HG03060 (cell line): ENCODE measurements at regions not wholly inside any gene's neighbourhood (a gene's known extent, or its start where the extent isn't known, plus 50 kb on each side); places are given as distances from the start of the nearest gene placed in this dataset.

Experiments
- ATAC-seq: cut with Tn5 transposase; IDR thresholded peaks from one replicate; pipeline ENCODE4 v1.9.1; 2021; ENCODE audit warnings: low read depth, moderate number of reproducible peaks; ENCODE audit not compliant: unreplicated experiment

GRCh38 chr2:128562471-128563347 lies 244.0 kb upstream of the HS6ST1 start:
- no peak for ATAC-seq

- ATAC-seq = no peak
Measured at GRCh38 chr2:128563348-128563687, 244.7 kb upstream of the HS6ST1 start.

DNA sequence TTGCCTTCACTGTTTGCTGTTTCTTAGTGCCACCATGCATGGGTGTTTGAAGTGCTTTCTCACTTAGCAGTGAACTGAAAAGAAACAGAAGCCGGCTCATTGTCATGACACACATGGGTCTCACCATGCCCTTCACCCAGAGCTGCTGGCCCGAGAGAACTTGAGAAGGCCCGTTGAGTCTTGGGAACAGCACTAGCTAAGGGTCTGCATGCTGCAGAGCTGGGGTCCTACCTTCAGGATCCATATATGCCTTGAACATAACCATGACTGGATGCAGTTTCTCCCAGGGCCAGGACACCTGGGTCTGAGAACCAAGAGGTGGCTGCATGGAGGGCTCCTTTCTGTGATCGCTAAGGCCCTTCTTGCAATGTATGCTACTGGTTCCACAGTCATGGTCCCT lies 245.5 kb upstream of the HS6ST1 start:
- ATAC-seq = no peak

DNA sequence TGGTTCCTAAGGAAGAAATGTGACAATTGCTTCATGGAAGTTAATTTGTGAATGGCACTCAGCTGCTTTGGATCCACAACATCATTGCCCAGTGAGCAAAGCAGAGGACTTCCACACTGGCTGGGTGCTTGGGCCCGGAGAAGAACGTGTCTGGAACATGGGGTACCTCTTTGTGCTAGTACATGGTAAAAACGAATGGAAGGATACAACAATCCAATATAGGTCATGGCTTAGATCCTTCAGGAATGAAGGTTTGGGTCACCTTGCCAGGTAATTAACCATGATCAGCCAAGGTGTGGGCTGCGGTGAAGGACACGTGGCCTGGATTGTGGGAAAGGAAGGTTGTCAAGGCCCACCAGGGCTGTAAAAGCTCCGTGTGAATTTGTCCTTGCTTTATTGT lies 245.9 kb upstream of the HS6ST1 start:
- ATAC-seq = no peak

- no peak for ATAC-seq
Measured at GRCh38 chr2:128565441-128565840, 246.8 kb upstream of the HS6ST1 start.

- no peak for ATAC-seq
Measured at GRCh38 chr2:128566671-128567070, 248.0 kb upstream of the HS6ST1 start.

GRCh38 chr2:128568106-128568505 lies 249.4 kb upstream of the HS6ST1 start:
- no peak for ATAC-seq

- no peak for ATAC-seq
Measured at GRCh38 chr2:128573116-128573515, 254.4 kb upstream of the HS6ST1 start.

GRCh38 chr2:128573531-128573930 lies 254.9 kb upstream of the HS6ST1 start:
- no peak for ATAC-seq

DNA sequence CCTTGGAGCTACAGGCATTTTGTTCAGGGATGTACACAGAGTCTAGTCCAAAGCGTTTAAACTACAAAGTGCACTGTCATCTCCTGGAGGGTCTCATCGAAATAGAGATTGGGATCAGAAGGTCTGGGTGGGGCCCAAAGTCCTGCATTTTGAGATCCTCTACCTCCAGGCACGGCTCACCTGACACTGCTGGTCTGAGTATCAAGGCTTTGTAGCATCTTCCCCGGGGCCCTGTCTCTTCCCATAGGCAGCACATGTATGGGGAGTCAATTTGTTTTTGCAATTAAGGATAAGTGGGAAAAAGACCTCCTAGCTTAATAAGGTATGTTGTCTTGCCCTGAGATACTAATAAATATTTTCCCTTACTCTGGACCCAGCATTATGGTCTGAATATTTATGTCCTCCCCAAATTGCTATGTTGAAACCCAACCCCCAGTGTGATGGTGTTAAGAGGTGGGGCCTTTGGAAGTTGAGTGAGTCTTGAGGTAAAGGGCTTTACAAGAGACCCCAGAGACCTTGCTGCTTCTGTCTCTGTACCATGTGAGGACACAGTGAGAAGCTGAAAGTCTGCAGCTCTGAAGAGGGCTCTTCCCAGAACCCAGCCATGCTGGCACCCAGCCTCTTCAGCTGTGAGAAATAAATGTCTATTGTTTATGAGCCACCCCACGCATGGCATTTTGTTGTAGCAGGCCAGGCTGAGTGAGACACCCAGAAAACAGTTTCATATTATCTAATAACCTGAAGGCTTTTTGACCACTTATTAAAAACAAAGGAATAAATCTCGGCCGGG lies 258.7 kb upstream of the HS6ST1 start:
- ATAC-seq = no peak

DNA sequence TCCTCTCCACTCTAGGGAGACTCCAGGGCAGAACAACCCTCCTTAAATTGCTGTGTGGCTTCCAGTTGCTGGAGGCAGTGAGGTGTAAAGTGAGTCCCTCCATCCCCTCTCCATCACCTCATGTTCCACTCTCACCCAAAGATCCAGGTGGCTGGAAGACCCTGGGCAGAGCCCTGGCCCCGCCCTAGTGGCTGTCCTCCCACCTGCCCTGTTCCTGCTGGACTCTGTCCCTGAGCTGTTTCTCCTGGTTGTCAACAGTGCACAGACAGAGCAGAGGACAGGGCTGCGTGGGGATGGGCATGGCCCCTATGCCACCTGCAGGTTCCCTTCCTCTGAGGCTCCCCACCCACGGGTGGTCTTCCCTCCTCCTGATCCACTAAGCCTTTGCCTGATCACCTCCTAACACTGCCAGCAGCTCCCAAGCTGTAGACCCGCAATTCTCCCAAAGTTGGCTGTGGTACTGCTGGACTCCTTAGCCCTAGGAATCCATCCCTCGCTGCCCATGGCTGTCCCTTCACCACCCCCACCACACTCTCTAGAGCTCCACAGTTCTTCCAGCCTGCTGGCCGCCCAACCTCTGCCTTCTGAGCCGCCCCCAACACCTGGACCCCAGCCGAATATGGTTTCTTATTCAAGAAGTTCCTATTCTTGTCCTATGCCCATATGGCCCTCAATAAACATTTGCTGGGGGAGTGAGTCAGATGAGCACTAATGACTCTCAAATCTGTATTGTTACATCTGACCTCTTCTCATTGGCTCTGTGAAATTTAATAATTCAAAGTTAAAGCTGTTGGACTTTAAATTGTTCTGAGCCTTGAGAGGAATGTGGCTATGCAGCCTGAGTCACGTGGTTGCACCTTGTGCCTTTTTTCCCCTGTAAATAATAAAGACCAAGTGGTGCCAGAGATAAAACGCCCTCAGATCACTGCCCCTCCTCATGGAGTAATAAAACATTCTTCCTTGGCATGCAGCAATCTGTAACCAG lies 260.0 kb upstream of the HS6ST1 start:
- no peak for ATAC-seq

- no peak for ATAC-seq
Measured at GRCh38 chr2:128579825-128580224, 261.2 kb upstream of the HS6ST1 start.

- ATAC-seq = no peak
Measured at GRCh38 chr2:128580988-128581848, 262.6 kb upstream of the HS6ST1 start.

DNA sequence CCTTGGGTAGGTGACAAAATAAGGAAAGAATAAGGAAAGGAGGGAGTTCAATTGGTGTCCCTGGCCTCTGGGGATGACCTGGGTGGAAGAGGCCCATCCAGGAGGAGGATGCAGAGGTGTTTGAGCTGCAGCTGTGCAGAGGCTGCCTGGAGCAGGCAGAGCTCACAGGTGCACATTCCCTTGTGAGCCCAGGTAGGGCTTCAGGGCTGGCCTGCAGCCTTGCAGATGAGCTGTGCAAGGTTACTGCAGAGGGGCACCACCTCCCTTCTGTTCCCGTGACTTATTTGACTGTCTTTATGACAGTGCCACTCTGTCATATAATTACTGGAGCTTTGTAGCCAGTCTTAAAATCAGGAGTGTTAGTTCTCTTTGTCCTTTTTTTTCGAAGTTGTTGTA lies 263.2 kb upstream of the HS6ST1 start:
- ATAC-seq = no peak

GRCh38 chr2:128584296-128584890 lies 265.7 kb upstream of the HS6ST1 start:
- no peak for ATAC-seq

DNA sequence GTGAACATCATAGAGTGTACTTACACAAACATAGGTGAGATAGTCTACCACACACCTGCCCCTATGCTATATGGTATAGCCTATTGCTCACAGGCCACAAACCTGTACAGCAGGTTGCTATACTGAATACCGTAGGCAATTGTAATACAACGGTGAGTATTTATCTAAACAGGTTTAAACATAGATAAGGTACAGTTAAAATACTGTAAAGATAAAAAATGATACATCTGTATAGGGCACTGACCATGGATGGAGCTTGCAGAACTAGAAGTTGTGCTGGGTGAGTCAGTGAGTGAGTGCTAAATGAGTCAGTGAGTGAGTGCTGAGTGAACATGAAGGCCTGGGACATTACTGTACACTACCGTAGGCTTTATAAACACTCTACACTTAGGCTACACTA lies 267.0 kb upstream of the HS6ST1 start:
- ATAC-seq = no peak

DNA sequence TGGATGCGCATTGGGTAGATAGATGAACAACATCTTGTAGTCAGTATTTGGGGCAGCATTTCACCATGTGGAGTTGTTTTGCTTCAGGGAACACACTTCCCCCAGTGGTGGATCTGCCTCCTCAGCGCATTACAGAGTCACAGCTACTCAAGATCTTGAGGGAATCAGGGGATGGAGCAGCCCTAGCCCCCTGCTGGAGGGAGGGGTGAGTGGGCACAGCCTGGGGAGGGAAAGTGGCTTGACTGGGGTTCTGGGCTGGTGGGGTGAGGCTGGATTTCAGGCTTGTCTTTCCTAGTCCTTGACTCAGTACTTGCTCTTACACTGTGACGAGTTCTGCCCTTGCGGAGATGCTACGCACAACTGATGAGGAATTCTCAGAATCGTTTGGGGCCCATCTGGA lies 271.0 kb upstream of the HS6ST1 start:
- ATAC-seq = no peak

- no peak for ATAC-seq
Measured at GRCh38 chr2:128590309-128591021, 271.8 kb upstream of the HS6ST1 start.
